ENCODE measurements at regions not wholly inside any gene's neighbourhood (a gene's known extent, or its start where the extent isn't known, plus 50 kb on each side); places are given as distances from the start of the nearest gene placed in this dataset.

GRCh38 chr2:199100326-199101110 is 357.2 kb downstream of the SATB2 start:
- DNase-seq (ENCODE audit: low read depth): no peak
- TF ChIP-seq CTCF (IDR thresholded peaks at IDR 0.05; ENCODE audit: insufficient read depth, low read depth, low read length, missing control alignments): no peak
- no peak overlapping the region for H3K4me3 ChIP-seq (ENCODE audit: low read length)

GRCh38 chr2:199092419-199092818 is 365.3 kb downstream of the SATB2 start:
- no peak overlapping the region for H3K4me3 ChIP-seq (ENCODE audit: low read length)
- no peak for TF ChIP-seq CTCF (IDR thresholded peaks at IDR 0.05; ENCODE audit: insufficient read depth, low read depth, low read length, missing control alignments)
- no peak for DNase-seq (ENCODE audit: low read depth)

GRCh38 chr2:199085261-199085660 is 372.5 kb downstream of the SATB2 start:
- H3K4me3 ChIP-seq (ENCODE audit: low read length): no peak overlapping the region
- no peak for DNase-seq (ENCODE audit: low read depth)
- TF ChIP-seq CTCF (IDR thresholded peaks at IDR 0.05; ENCODE audit: insufficient read depth, low read depth, low read length, missing control alignments): no peak

- no peak for TF ChIP-seq CTCF (IDR thresholded peaks at IDR 0.05; ENCODE audit: insufficient read depth, low read depth, low read length, missing control alignments)
- no peak overlapping the region for H3K4me3 ChIP-seq (ENCODE audit: low read length)
- DNase-seq (ENCODE audit: low read depth): no peak
These were observed 387.3 kb downstream of the SATB2 start for GRCh38 chr2:199070322-199070949.

- DNase-seq (ENCODE audit: low read depth): no peak
- H3K4me3 ChIP-seq (ENCODE audit: low read length): no peak overlapping the region
- TF ChIP-seq CTCF (IDR thresholded peaks at IDR 0.05; ENCODE audit: insufficient read depth, low read depth, low read length, missing control alignments): no peak
These were observed 393.5 kb downstream of the SATB2 start for GRCh38 chr2:199064201-199064600.

- TF ChIP-seq CTCF (IDR thresholded peaks at IDR 0.05; ENCODE audit: insufficient read depth, low read depth, low read length, missing control alignments): no peak
- H3K4me3 ChIP-seq (ENCODE audit: low read length): no peak overlapping the region
- DNase-seq (ENCODE audit: low read depth): no peak
These were observed 399.8 kb downstream of the SATB2 start for GRCh38 chr2:199057936-199058335.
